ENCODE measurements at regions not wholly inside any gene's neighbourhood (a gene's known extent, or its start where the extent isn't known, plus 50 kb on each side); places are given as distances from the start of the nearest gene placed in this dataset.

DNA sequence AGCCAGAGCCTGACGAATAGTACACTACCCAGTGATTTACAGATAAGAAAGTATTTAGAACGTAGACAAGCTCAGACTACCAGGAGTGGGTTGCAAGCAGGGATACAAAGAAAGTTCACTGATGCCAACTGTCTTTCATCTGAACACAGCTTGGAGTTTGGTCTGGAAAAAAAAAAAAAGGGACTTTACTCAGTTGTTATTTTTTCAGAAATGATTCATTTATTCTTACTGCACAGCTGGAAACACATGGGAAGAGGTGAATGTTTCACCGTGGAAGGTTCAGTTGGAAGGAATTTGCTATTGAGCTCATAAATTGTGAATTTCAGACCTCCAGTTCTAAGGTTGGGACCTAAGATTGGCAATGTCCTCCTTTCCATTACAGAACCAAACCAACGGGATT is 259.7 kb downstream of the ETAA1 start:
- TF ChIP-seq JUND (IDR thresholded peaks at IDR 0.05) (no peak), TAF1 (conservative IDR thresholded peaks at IDR 0.05) (no peak), HNF4G (IDR thresholded peaks at IDR 0.05) (no peak), EGR1 (IDR thresholded peaks at IDR 0.05; ENCODE audit: low read depth in 2 of 2) (no peak), ATF3 (IDR thresholded peaks at IDR 0.05) (no peak), RAD21 (IDR thresholded peaks at IDR 0.05) (no peak), RXRA (IDR thresholded peaks at IDR 0.05) (no peak), YY1 (IDR thresholded peaks at IDR 0.05) (no peak), NR2F2 (IDR thresholded peaks at IDR 0.05) (no peak), SP1 (IDR thresholded peaks at IDR 0.05) (no peak), FOXA2 (IDR thresholded peaks at IDR 0.05) (no peak), FOXA1 (IDR thresholded peaks at IDR 0.05) (no peak)
- TF ChIP-seq, protein P1, sequence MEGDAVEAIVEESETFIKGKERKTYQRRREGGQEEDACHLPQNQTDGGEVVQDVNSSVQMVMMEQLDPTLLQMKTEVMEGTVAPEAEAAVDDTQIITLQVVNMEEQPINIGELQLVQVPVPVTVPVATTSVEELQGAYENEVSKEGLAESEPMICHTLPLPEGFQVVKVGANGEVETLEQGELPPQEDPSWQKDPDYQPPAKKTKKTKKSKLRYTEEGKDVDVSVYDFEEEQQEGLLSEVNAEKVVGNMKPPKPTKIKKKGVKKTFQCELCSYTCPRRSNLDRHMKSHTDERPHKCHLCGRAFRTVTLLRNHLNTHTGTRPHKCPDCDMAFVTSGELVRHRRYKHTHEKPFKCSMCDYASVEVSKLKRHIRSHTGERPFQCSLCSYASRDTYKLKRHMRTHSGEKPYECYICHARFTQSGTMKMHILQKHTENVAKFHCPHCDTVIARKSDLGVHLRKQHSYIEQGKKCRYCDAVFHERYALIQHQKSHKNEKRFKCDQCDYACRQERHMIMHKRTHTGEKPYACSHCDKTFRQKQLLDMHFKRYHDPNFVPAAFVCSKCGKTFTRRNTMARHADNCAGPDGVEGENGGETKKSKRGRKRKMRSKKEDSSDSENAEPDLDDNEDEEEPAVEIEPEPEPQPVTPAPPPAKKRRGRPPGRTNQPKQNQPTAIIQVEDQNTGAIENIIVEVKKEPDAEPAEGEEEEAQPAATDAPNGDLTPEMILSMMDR (IDR thresholded peaks at IDR 0.05; ENCODE audit: low read depth, low read length, missing input control): no peak
- TF ChIP-seq, protein P2, sequence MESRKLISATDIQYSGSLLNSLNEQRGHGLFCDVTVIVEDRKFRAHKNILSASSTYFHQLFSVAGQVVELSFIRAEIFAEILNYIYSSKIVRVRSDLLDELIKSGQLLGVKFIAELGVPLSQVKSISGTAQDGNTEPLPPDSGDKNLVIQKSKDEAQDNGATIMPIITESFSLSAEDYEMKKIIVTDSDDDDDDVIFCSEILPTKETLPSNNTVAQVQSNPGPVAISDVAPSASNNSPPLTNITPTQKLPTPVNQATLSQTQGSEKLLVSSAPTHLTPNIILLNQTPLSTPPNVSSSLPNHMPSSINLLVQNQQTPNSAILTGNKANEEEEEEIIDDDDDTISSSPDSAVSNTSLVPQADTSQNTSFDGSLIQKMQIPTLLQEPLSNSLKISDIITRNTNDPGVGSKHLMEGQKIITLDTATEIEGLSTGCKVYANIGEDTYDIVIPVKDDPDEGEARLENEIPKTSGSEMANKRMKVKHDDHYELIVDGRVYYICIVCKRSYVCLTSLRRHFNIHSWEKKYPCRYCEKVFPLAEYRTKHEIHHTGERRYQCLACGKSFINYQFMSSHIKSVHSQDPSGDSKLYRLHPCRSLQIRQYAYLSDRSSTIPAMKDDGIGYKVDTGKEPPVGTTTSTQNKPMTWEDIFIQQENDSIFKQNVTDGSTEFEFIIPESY (IDR thresholded peaks at IDR 0.05): no peak
- TF ChIP-seq, protein P3, sequence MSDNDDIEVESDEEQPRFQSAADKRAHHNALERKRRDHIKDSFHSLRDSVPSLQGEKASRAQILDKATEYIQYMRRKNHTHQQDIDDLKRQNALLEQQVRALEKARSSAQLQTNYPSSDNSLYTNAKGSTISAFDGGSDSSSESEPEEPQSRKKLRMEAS (IDR thresholded peaks at IDR 0.05): no peak

DNA sequence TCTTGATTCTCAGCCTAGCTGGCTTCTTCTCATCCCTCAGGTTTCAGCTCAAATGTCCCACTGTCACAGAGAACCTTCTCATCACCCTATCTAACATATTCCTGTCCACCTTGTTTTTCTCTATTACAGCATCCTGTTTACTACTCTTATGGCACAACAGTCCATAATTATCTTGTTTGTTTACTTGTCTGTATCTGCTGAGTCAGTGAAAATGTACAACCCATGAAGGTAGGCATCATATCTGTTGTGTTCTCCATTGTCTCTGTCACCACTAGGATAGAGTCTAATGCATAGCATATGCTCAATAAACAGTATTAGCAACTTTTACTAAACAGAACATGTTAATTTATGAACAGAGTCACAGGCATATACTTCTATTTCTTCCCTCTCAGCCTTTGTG is 261.7 kb downstream of the ETAA1 start:
- Histone ChIP-seq H3K9me3 (ENCODE audit: control insufficient read depth in 4 of 4, low read length in 3 of 4) (peaks cover 0 to 5% (median 0%) of the 10 kb centered on the region in 4 donors), H3K27ac (ENCODE audit: low read depth in 1 of 2, low read length in 2 of 2) (no peak overlapping the region), H3K9ac (ENCODE audit: low read depth in 1 of 2, low read length in 2 of 2) (no peak overlapping the region), H3K4me1 (ENCODE audit: control insufficient read depth in 4 of 4, insufficient read depth in 4 of 4, low read length in 3 of 4) (no peaks in the 10 kb centered on the region), H3K36me3 (ENCODE audit: control insufficient read depth in 4 of 4, insufficient read depth in 3 of 4, low read depth in 1 of 4, low read length in 3 of 4) (no peaks in the 10 kb centered on the region), H3K27me3 (ENCODE audit: control insufficient read depth in 4 of 4, insufficient read depth in 4 of 4, low read length in 3 of 4) (peaks cover 0 to 2% (median 0%) of the 10 kb centered on the region in 4 donors), H3K4me3 (ENCODE audit: low read depth in 1 of 3, low read length in 3 of 3) (no peak overlapping the region)
- TF ChIP-seq SP1 (IDR thresholded peaks at IDR 0.05): no peak
- DNase-seq (ENCODE audit: low spot score): no peak

More for the DNA sequence above, 259.7 kb downstream of the ETAA1 start:
- Histone ChIP-seq H3K9me3 (ENCODE audit: control insufficient read depth in 4 of 4, low read length in 3 of 4) (peaks cover 0 to 5% (median 0%) of the 10 kb centered on the region in 4 donors), H3K4me1 (ENCODE audit: control insufficient read depth in 4 of 4, insufficient read depth in 4 of 4, low read length in 3 of 4) (no peaks in the 10 kb centered on the region), H3K36me3 (ENCODE audit: control insufficient read depth in 4 of 4, insufficient read depth in 3 of 4, low read depth in 1 of 4, low read length in 3 of 4) (no peaks in the 10 kb centered on the region), H3K27me3 (ENCODE audit: control insufficient read depth in 4 of 4, insufficient read depth in 4 of 4, low read length in 3 of 4) (peaks cover 0 to 2% (median 0%) of the 10 kb centered on the region in 4 donors), H3K27ac (ENCODE audit: low read depth in 1 of 2, low read length in 2 of 2) (no peak overlapping the region), H3K4me3 (ENCODE audit: low read depth in 1 of 3, low read length in 3 of 3) (no peak overlapping the region), H3K9ac (ENCODE audit: low read depth in 1 of 2, low read length in 2 of 2) (no peak overlapping the region)
- no peak for DNase-seq (ENCODE audit: low spot score)
- WGBS: 69% methylated on average over 4 of the region's 4 CpGs

DNA sequence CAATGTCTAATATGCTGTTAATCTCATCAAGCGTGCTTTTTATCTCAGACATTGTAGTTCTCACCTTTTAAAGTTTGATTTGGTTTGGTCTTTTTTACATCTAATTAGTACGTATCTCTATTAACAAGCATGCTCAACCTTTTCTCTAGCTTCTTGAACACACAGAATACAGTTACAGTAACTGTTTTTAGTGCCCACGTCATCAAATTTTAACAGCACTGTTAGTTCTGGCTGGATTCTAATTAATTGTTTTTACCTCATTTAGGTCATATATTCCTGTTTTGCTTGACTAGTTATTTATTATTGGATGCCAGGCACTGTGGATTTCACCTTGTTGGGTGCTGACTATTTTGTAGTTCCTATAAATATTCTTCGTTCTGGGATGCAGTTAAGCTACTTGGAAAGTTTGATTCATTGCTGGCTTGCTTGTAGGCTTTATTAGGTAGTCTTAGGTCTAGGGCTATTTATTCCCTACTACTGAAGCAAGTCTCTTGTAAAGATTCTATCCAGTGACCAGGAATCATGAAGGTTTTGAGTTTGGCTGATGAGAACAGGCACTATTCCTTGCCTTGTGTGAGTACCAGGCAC is 263.0 kb downstream of the ETAA1 start:
- Histone ChIP-seq H3K9ac (ENCODE audit: low read depth in 1 of 2, low read length in 2 of 2) (no peak overlapping the region), H3K9me3 (ENCODE audit: control insufficient read depth in 4 of 4, low read length in 3 of 4) (peaks cover 0 to 5% (median 0%) of the 10 kb centered on the region in 4 donors), H3K27me3 (ENCODE audit: control insufficient read depth in 4 of 4, insufficient read depth in 4 of 4, low read length in 3 of 4) (peaks cover 0 to 2% (median 0%) of the 10 kb centered on the region in 4 donors), H3K36me3 (ENCODE audit: control insufficient read depth in 4 of 4, insufficient read depth in 3 of 4, low read depth in 1 of 4, low read length in 3 of 4) (no peaks in the 10 kb centered on the region), H3K27ac (ENCODE audit: low read depth in 1 of 2, low read length in 2 of 2) (no peak overlapping the region), H3K4me3 (ENCODE audit: low read depth in 1 of 3, low read length in 3 of 3) (no peak overlapping the region), H3K4me1 (ENCODE audit: control insufficient read depth in 4 of 4, insufficient read depth in 4 of 4, low read length in 3 of 4) (no peaks in the 10 kb centered on the region)
- DNase-seq (ENCODE audit: low spot score): no peak
- 81% methylated on average over 4 of the region's 4 CpGs for WGBS
- TF ChIP-seq, protein P4, sequence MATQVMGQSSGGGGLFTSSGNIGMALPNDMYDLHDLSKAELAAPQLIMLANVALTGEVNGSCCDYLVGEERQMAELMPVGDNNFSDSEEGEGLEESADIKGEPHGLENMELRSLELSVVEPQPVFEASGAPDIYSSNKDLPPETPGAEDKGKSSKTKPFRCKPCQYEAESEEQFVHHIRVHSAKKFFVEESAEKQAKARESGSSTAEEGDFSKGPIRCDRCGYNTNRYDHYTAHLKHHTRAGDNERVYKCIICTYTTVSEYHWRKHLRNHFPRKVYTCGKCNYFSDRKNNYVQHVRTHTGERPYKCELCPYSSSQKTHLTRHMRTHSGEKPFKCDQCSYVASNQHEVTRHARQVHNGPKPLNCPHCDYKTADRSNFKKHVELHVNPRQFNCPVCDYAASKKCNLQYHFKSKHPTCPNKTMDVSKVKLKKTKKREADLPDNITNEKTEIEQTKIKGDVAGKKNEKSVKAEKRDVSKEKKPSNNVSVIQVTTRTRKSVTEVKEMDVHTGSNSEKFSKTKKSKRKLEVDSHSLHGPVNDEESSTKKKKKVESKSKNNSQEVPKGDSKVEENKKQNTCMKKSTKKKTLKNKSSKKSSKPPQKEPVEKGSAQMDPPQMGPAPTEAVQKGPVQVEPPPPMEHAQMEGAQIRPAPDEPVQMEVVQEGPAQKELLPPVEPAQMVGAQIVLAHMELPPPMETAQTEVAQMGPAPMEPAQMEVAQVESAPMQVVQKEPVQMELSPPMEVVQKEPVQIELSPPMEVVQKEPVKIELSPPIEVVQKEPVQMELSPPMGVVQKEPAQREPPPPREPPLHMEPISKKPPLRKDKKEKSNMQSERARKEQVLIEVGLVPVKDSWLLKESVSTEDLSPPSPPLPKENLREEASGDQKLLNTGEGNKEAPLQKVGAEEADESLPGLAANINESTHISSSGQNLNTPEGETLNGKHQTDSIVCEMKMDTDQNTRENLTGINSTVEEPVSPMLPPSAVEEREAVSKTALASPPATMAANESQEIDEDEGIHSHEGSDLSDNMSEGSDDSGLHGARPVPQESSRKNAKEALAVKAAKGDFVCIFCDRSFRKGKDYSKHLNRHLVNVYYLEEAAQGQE (IDR thresholded peaks at IDR 0.05): no peak
- TF ChIP-seq GABPA (IDR thresholded peaks at IDR 0.05 in 1 of 2, conservative IDR thresholded peaks at IDR 0.05 in 1 of 2): no peak
